H7 (cell line): ENCODE measurements at regions not wholly inside any gene's neighbourhood (a gene's known extent, or its start where the extent isn't known, plus 50 kb on each side); places are given as distances from the start of the nearest gene placed in this dataset.

ENCODE experiments used
- DNase-seq: peaks from one replicate; pipeline ENCODE4 v3.0.0; 2012
- H3K27me3 ChIP-seq: 2 replicates; pipeline ENCODE4 v1.6.0; 2011; ENCODE audit warnings: mild to moderate bottlenecking, low read length; ENCODE audit not compliant: control insufficient read depth, insufficient read depth
- H3K36me3 ChIP-seq: replicated peaks from 2 replicates; pipeline ENCODE4 v1.5.1; 2011; ENCODE audit warnings: low read length; ENCODE audit not compliant: control insufficient read depth, insufficient read depth
- H3K4me3 ChIP-seq: 2 replicates; pipeline ENCODE4 v1.5.1; 2011; ENCODE audit warnings: low read depth, mild to moderate bottlenecking, control low read depth, low read length, moderate library complexity; ENCODE audit not compliant: insufficient read depth

GRCh38 chr3:1007866-1008265 lies 85.0 kb upstream of the CNTN6 start:
- Histone ChIP-seq H3K36me3 (no peaks in the 10 kb centered on the region), H3K4me3 (no peak overlapping the region), H3K27me3 (no peaks in the 10 kb centered on the region)
- no peak for DNase-seq

DNA sequence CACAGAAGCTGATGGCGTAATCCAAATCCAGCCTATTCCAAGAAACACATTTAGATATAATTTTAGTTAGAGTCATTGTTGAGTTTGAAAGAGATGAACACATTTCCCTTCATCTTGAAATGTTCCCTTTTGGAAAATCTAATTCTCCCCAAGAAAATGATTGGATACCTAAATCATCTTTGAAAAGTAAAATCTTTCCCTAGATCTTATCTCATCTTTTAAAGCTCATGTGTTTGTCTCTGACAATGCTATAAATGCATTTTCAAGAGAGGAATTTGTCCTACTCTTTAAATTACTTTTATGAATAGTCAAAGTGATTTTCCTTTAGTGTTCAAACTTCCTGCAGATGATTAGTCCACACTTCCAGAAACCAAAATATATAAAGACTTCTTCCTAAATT lies 82.6 kb upstream of the CNTN6 start:
- no peaks in the 10 kb centered on the region for H3K27me3 ChIP-seq
- H3K36me3 ChIP-seq = no peaks in the 10 kb centered on the region
- DNase-seq = no peak
- no peak overlapping the region for H3K4me3 ChIP-seq

DNA sequence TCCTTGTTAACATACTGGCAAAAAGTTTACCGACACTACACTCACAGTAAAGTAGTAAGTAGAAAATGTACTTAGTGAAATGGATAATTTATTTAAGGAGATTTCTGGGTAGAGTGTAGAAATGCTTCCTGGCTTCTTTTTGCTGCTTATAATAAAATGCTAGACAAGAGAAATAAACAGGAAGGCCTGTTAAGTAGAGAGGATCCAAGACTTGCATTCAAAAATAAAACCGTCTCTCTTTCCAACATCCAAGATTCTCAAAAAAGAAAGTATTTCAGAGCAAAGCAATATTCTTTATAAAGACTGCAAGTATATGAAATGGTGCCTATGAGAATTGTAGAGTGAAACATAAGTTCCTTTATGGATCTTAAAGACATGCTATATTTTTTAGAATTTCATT lies 77.0 kb upstream of the CNTN6 start:
- Histone ChIP-seq H3K36me3 (no peaks in the 10 kb centered on the region), H3K4me3 (no peak overlapping the region), H3K27me3 (no peaks in the 10 kb centered on the region)
- no peak for DNase-seq

GRCh38 chr3:1017870-1018269 lies 75.0 kb upstream of the CNTN6 start:
- H3K36me3 ChIP-seq = no peaks in the 10 kb centered on the region
- no peak overlapping the region for H3K4me3 ChIP-seq
- no peak for DNase-seq
- H3K27me3 ChIP-seq = no peaks in the 10 kb centered on the region

GRCh38 chr3:1019157-1019556 lies 73.7 kb upstream of the CNTN6 start:
- no peak for DNase-seq
- no peaks in the 10 kb centered on the region for H3K27me3 ChIP-seq
- no peak overlapping the region for H3K4me3 ChIP-seq
- H3K36me3 ChIP-seq = no peaks in the 10 kb centered on the region

GRCh38 chr3:1026395-1026794 lies 66.4 kb upstream of the CNTN6 start:
- Histone ChIP-seq H3K4me3 (no peak overlapping the region), H3K36me3 (no peaks in the 10 kb centered on the region), H3K27me3 (no peaks in the 10 kb centered on the region)
- DNase-seq = no peak

GRCh38 chr3:1036207-1036826 lies 56.5 kb upstream of the CNTN6 start:
- Histone ChIP-seq H3K4me3 (no peak overlapping the region), H3K27me3 (no peaks in the 10 kb centered on the region), H3K36me3 (no peaks in the 10 kb centered on the region)
- DNase-seq = no peak

DNA sequence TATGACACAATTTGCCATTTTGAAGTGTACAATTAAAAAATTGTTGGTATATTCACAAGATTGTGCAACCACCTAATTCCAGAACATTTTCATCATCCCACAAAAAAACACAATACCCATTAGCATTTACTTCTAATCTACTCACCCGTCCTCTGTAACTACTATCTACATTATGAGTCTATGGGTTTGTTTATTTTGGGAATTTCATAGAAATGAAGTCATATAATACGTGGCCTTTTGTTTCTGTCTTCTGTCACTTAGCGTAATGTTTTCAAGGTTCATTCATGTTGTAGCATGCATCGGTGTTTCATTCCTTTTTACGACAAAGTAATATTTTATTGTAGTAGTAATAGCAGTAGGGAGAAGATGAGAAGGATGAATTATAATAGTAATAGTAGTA lies 55.2 kb upstream of the CNTN6 start:
- DNase-seq = no peak
- Histone ChIP-seq H3K4me3 (no peak overlapping the region), H3K27me3 (no peaks in the 10 kb centered on the region), H3K36me3 (no peaks in the 10 kb centered on the region)
